CD4-positive, alpha-beta memory T cell (primary cell): ENCODE measurements at regions not wholly inside any gene's neighbourhood (a gene's known extent, or its start where the extent isn't known, plus 50 kb on each side); places are given as distances from the start of the nearest gene placed in this dataset.
"Not testable (repeated sequence)": the region's sequence is repeated elsewhere in the genome, so short reads cannot be mapped to it uniquely, and the experiment has no call there.

Experiments used
- CTCF ChIA-PET: fragments of 350-600 bp; sonication (Branson Sonifier 250); formaldehyde crosslinking; loops from one replicate; lab custom pipeline; 2021; ENCODE audit warnings: inconsistent platforms; ENCODE audit not compliant: partially characterized antibody; lab: Charles Lee
- POLR2A ChIA-PET: fragments of 350-600 bp; sonication (Branson Sonifier 250); formaldehyde crosslinking; loops from one replicate; lab custom pipeline; 2021; ENCODE audit not compliant: partially characterized antibody; lab: Charles Lee
- DNase-seq, 5 donors: peaks; one replicate each; pipeline versions ENCODE4 v3.0.0 to v3.0.0-alpha.2; 2020 to 2022; ENCODE audit warnings: mixed read lengths in 1 of 5
- H3K27ac ChIP-seq: one replicate; pipeline ENCODE4 v1.7.0; 2013; ENCODE audit warnings: low read depth, low read length
- H3K27me3 ChIP-seq: 2 replicates; pipeline ENCODE4 v1.7.0; 2013; ENCODE audit warnings: mild to moderate bottlenecking, low read length, moderate library complexity; ENCODE audit not compliant: insufficient read depth
- H3K36me3 ChIP-seq: 2 replicates; pipeline ENCODE4 v1.7.0; 2013; ENCODE audit warnings: mild to moderate bottlenecking, low read length, moderate library complexity; ENCODE audit not compliant: insufficient read depth
- H3K4me1 ChIP-seq: 2 replicates; pipeline ENCODE4 v1.7.0; 2013; ENCODE audit warnings: mild to moderate bottlenecking, low read length, moderate library complexity; ENCODE audit not compliant: insufficient read depth
- H3K4me3 ChIP-seq, 2 donors: one replicate each; pipeline ENCODE4 v1.7.0; 2013; ENCODE audit warnings: low read length in 2 of 2, mild to moderate bottlenecking in 1 of 2
- H3K9me3 ChIP-seq, 2 donors: one replicate each; pipeline ENCODE4 v1.7.0; 2013; ENCODE audit warnings: low read length in 2 of 2, control low read depth in 1 of 2; ENCODE audit not compliant: control insufficient read depth in 1 of 2
- H3K27ac Mint-ChIP-seq, 7 donors: one replicate each; pipeline ENCODE4 v1.8.0; 2020 to 2021; ENCODE audit warnings: mixed read lengths in 7 of 7, mild to moderate bottlenecking in 6 of 7, inconsistent platforms in 3 of 7, moderate library complexity in 3 of 7
- H3K27me3 Mint-ChIP-seq, 2 donors: one replicate each; pipeline ENCODE4 v1.8.0; 2020 to 2021; ENCODE audit warnings: mixed read lengths in 2 of 2
- H3K36me3 Mint-ChIP-seq, 2 donors: one replicate each; pipeline ENCODE4 v1.8.0; 2020 to 2021; ENCODE audit warnings: mixed read lengths in 2 of 2, inconsistent platforms in 1 of 2, mild to moderate bottlenecking in 1 of 2
- H3K4me1 Mint-ChIP-seq, 4 donors: one replicate each; pipeline ENCODE4 v1.8.0; 2020 to 2021; ENCODE audit warnings: mixed read lengths in 4 of 4, mild to moderate bottlenecking in 1 of 4
- H3K4me3 Mint-ChIP-seq, 8 donors: one replicate each; pipeline ENCODE4 v1.8.0; 2020 to 2021; ENCODE audit warnings: mixed read lengths in 8 of 8, mild to moderate bottlenecking in 7 of 8, moderate library complexity in 6 of 8, inconsistent platforms in 3 of 8
- H3K9me3 Mint-ChIP-seq, 8 donors: one replicate each; pipeline ENCODE4 v1.8.0; 2020 to 2021; ENCODE audit warnings: mixed read lengths in 8 of 8, mild to moderate bottlenecking in 5 of 8, inconsistent platforms in 3 of 8, moderate library complexity in 1 of 8
- intact Hi-C: fragments of 100-400 bp; cut with micrococcal nuclease; formaldehyde crosslinking; loops from one replicate; pipeline ENCODE4 v1.15.1; 2023

DNA sequence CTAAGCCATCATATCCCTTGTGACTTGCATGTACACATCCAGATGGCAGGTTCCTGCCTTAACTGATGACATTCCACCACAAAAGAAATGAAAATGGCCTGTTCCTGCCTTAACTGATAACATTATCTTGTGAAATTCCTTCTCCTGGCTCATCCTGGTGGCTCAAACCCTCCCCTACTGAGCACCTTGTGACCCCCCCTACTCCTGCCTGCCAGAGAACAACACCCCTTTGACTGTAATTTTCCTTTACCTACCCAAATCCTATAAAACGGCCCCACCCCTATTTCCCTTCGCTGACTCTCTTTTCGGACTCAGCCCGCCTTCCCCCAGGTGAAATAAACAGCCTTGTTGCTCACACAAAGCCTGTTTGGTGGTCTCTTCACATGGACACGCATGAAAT lies 390.0 kb downstream of the TUSC1 start:
- H3K4me3 Mint-ChIP-seq, H3K4me1 Mint-ChIP-seq, H3K36me3 Mint-ChIP-seq, H3K27me3 ChIP-seq, H3K36me3 ChIP-seq, H3K27ac ChIP-seq, CTCF ChIA-PET, DNase-seq, intact Hi-C loops, POLR2A ChIA-PET, H3K4me3 ChIP-seq, H3K4me1 ChIP-seq, H3K27me3 Mint-ChIP-seq, H3K9me3 ChIP-seq, H3K27ac Mint-ChIP-seq: not testable (repeated sequence)
- H3K9me3 Mint-ChIP-seq = peaks cover 0 to 19% (median 13%) of the 10 kb centered on the region in 8 donors

DNA sequence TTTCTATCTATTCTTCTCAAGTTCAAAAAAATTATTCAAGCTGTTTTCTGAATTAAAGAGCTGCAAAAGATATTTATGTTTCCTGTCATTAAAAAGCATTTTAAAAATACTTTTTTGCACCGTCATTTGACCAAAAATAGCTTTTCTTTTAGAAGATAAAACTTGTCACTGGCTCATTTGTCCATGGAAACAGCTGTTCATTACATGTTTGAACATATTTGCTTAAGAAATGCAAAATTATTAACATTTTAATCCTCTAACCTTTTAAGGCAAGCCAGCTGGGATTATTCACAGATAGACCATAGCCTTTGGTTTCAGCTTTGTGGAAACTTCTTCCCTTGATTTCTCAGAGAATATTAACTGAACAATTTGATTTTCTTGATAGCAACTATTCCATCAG lies 393.9 kb downstream of the TUSC1 start:
- no peak overlapping the region for H3K4me3 Mint-ChIP-seq
- CTCF ChIA-PET = no interaction called here
- no peak overlapping the region for H3K4me3 ChIP-seq
- intact Hi-C loops = no loop called here
- H3K9me3 ChIP-seq = no peaks in the 10 kb centered on the region
- no peak overlapping the region for H3K27ac ChIP-seq
- no peak for DNase-seq
- H3K36me3 Mint-ChIP-seq = no peaks in the 10 kb centered on the region
- H3K9me3 Mint-ChIP-seq = peaks cover 0 to 18% (median 12%) of the 10 kb centered on the region in 8 donors
- no peaks in the 10 kb centered on the region for H3K4me1 Mint-ChIP-seq
- no peaks in the 10 kb centered on the region for H3K36me3 ChIP-seq
- no peaks in the 10 kb centered on the region for H3K27me3 Mint-ChIP-seq
- H3K4me1 ChIP-seq = no peaks in the 10 kb centered on the region
- H3K27me3 ChIP-seq = no peaks in the 10 kb centered on the region
- POLR2A ChIA-PET = no interaction called here
- H3K27ac Mint-ChIP-seq = no peak overlapping the region

DNA sequence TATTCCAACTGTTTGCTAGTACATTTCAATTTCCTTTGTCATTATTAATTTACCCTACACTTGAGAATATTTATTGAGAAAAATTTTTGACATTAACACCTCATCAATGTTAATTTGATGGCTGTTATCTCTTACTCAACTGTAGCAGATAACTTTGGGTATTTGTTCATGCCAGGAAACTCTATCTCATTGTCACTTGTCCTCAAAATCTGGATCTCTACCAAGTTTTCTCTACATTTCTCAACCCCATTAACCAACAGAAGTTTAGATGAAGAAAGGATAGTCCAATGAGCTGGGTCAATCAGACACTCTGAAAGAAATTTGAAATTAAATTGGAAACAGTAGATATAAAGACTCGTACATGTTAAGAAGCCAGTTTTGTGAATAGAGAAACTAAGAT lies 395.3 kb downstream of the TUSC1 start:
- CTCF ChIA-PET = no interaction called here
- Mint-ChIP-seq H3K4me3 (no peak overlapping the region), H3K27ac (no peak overlapping the region), H3K9me3 (peaks cover 0 to 7% (median 3%) of the 10 kb centered on the region in 8 donors), H3K36me3 (no peaks in the 10 kb centered on the region), H3K4me1 (no peaks in the 10 kb centered on the region), H3K27me3 (no peaks in the 10 kb centered on the region)
- intact Hi-C loops = no loop called here
- H3K4me3 ChIP-seq = no peak overlapping the region
- no peak overlapping the region for H3K27ac ChIP-seq
- H3K9me3 ChIP-seq = no peaks in the 10 kb centered on the region
- H3K27me3 ChIP-seq = no peaks in the 10 kb centered on the region
- POLR2A ChIA-PET = no interaction called here
- no peaks in the 10 kb centered on the region for H3K36me3 ChIP-seq
- DNase-seq = no peak
- no peaks in the 10 kb centered on the region for H3K4me1 ChIP-seq

DNA sequence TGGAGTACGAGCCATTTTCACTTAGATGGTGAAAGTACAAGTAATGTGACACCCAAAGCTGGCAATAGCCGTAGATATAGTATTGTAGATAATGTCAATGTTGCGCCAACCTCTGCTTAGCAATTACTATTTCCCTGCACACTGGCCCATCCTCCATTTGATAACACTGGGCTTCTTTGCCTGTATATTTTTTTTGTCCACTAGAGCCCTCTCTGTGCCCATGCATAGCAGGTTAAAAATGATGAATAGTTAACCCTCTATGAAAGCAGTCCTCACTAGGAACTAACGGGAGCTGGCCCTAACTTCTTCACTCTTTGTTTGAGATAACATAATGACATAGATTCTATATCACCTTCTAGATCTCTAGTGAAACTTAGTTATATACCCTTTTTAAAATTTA lies 416.8 kb downstream of the TUSC1 start:
- ChIA-PET POLR2A (no interaction called here), CTCF (no interaction called here)
- no peak overlapping the region for H3K27ac Mint-ChIP-seq
- H3K9me3 Mint-ChIP-seq = peaks cover 0 to 26% (median 14%) of the 10 kb centered on the region in 8 donors
- H3K4me3 Mint-ChIP-seq = no peak overlapping the region
- no peaks in the 10 kb centered on the region for H3K36me3 Mint-ChIP-seq
- Histone ChIP-seq H3K9me3 (no peaks in the 10 kb centered on the region), H3K4me3 (no peak overlapping the region), H3K27me3 (no peaks in the 10 kb centered on the region), H3K36me3 (no peaks in the 10 kb centered on the region), H3K27ac (no peak overlapping the region), H3K4me1 (no peaks in the 10 kb centered on the region)
- no peaks in the 10 kb centered on the region for H3K27me3 Mint-ChIP-seq
- no peak for DNase-seq
- H3K4me1 Mint-ChIP-seq = no peaks in the 10 kb centered on the region
- intact Hi-C loops = no loop called here

DNA sequence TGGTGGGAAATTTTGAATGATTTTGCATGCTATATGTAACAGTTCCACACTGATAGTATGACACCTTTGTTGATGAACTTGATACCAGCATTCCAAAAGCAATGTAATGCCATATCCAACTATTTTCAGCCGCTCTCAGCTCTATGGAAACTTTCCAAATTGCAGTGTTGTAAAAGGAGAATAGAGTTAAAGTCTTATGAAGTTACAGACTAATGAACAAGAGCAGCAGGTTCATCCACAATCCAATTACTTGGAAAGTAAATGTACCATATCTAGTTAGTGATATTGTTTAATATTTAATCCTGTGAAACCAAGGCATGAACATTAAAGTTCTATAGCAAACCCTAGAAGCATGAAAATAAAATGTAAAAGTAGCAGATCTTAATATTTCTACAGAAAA lies 418.2 kb downstream of the TUSC1 start:
- H3K36me3 ChIP-seq = no peaks in the 10 kb centered on the region
- H3K4me3 Mint-ChIP-seq = no peak overlapping the region
- H3K4me3 ChIP-seq = no peak overlapping the region
- intact Hi-C loops = no loop called here
- H3K27me3 Mint-ChIP-seq = no peaks in the 10 kb centered on the region
- no peaks in the 10 kb centered on the region for H3K9me3 ChIP-seq
- H3K4me1 Mint-ChIP-seq = no peaks in the 10 kb centered on the region
- no peak overlapping the region for H3K27ac Mint-ChIP-seq
- ChIA-PET POLR2A (no interaction called here), CTCF (no interaction called here)
- no peaks in the 10 kb centered on the region for H3K4me1 ChIP-seq
- peaks cover 0 to 32% (median 17%) of the 10 kb centered on the region in 8 donors for H3K9me3 Mint-ChIP-seq
- no peak for DNase-seq
- H3K27me3 ChIP-seq = no peaks in the 10 kb centered on the region
- H3K36me3 Mint-ChIP-seq = no peaks in the 10 kb centered on the region
- no peak overlapping the region for H3K27ac ChIP-seq

DNA sequence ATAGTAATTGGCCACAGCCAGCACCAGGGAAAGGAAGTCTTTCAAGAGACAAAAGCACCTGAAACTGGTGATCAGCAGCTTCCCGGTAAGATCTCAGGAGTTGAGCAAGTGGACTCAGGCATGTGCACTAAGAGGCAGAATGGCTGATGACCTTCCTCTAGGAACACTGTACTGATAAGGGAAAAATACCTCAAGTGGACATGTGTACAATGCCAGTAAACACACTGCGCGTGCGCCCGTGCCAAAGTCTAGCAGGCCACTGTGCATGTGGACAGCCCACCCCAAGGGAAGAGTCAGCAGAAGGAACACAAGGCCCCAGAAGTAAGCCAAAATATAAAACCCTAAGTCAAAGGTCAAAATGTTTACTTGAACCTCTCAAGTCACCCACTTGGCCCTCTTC lies 423.0 kb downstream of the TUSC1 start:
- H3K4me1 Mint-ChIP-seq = no peaks in the 10 kb centered on the region
- H3K27me3 Mint-ChIP-seq = no peaks in the 10 kb centered on the region
- peaks cover 2 to 27% (median 13%) of the 10 kb centered on the region in 8 donors for H3K9me3 Mint-ChIP-seq
- POLR2A ChIA-PET = no interaction called here
- no peak overlapping the region for H3K4me3 Mint-ChIP-seq
- CTCF ChIA-PET = no interaction called here
- no peaks in the 10 kb centered on the region for H3K36me3 Mint-ChIP-seq
- intact Hi-C loops = no loop called here
- H3K4me3 ChIP-seq = no peak overlapping the region
- no peaks in the 10 kb centered on the region for H3K4me1 ChIP-seq
- H3K27me3 ChIP-seq = no peaks in the 10 kb centered on the region
- no peak overlapping the region for H3K27ac Mint-ChIP-seq
- DNase-seq = no peak
- H3K36me3 ChIP-seq = no peaks in the 10 kb centered on the region
- no peak overlapping the region for H3K27ac ChIP-seq
- no peaks in the 10 kb centered on the region for H3K9me3 ChIP-seq

DNA sequence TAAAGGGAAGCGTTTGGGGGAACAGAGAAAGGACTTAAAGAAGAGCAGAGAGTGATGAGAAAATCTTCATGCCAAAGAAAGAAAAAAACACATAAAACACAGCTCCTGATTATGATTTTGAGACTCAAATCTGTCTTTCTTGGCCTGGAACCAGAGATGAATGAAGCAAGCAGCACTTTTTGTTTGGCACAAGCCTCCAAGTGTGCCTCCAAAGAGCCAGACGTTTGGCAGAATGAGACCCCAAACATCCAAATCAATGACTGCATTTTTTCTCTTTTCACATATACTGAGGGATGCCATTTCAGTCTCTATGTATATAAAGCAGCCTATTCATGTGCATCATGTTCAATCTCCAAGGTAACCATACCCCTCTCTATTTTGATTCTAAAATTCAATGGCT lies 424.2 kb downstream of the TUSC1 start:
- no peaks in the 10 kb centered on the region for H3K27me3 ChIP-seq
- H3K4me3 Mint-ChIP-seq = no peak overlapping the region
- CTCF ChIA-PET = no interaction called here
- no peak overlapping the region for H3K4me3 ChIP-seq
- H3K9me3 ChIP-seq = no peaks in the 10 kb centered on the region
- H3K4me1 Mint-ChIP-seq = no peaks in the 10 kb centered on the region
- no peaks in the 10 kb centered on the region for H3K36me3 ChIP-seq
- intact Hi-C loops = no loop called here
- no peaks in the 10 kb centered on the region for H3K36me3 Mint-ChIP-seq
- H3K27ac Mint-ChIP-seq = no peak overlapping the region
- peaks cover under 1 to 27% (median 17%) of the 10 kb centered on the region in 8 donors for H3K9me3 Mint-ChIP-seq
- H3K27me3 Mint-ChIP-seq = no peaks in the 10 kb centered on the region
- no peaks in the 10 kb centered on the region for H3K4me1 ChIP-seq
- POLR2A ChIA-PET = no interaction called here
- no peak for DNase-seq
- no peak overlapping the region for H3K27ac ChIP-seq

DNA sequence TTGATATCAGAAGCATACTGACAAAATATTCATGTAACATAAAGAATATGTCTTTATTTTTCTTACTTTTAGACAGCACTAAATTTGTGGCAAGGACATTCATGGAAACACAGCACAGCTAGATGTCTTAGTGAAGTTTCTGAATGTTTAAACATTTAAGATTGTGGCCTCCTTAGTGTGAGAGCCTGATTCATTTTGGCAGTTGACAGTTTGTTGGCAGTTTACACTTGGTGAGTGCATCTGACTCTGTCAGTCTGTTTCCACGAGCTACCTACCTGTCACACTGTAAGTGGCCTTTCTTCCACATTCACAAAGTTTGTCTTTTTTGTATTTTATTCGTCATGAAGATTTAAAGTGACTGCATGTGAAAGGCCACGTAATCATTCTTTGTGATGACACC lies 436.8 kb downstream of the TUSC1 start:
- peaks cover 0 to 27% (median 6%) of the 10 kb centered on the region in 8 donors for H3K9me3 Mint-ChIP-seq
- H3K4me3 Mint-ChIP-seq = no peak overlapping the region
- ChIA-PET CTCF (no interaction called here), POLR2A (no interaction called here)
- no peak overlapping the region for H3K27ac Mint-ChIP-seq
- H3K4me1 Mint-ChIP-seq = no peaks in the 10 kb centered on the region
- no peak overlapping the region for H3K27ac ChIP-seq
- no peaks in the 10 kb centered on the region for H3K27me3 Mint-ChIP-seq
- no peak for DNase-seq
- H3K4me3 ChIP-seq = no peak overlapping the region
- no peaks in the 10 kb centered on the region for H3K36me3 Mint-ChIP-seq
- intact Hi-C loops = no loop called here
- H3K4me1 ChIP-seq = no peaks in the 10 kb centered on the region
- H3K27me3 ChIP-seq = no peaks in the 10 kb centered on the region
- no peaks in the 10 kb centered on the region for H3K36me3 ChIP-seq
- H3K9me3 ChIP-seq = no peaks in the 10 kb centered on the region
